Bronchial epithelial cell (primary cell): ENCODE measurements at regions not wholly inside any gene's neighbourhood (a gene's known extent, or its start where the extent isn't known, plus 50 kb on each side); places are given as distances from the start of the nearest gene placed in this dataset.
A peak's percentile ranks its signal among the peaks of the same experiment; 100 is the strongest.
"Not testable (repeated sequence)": the region's sequence is repeated elsewhere in the genome, so short reads cannot be mapped to it uniquely, and the experiment has no call there.

ENCODE experiments used
- DNase-seq: peaks from one replicate; pipeline ENCODE4 v3.0.0-alpha.2; 2010; ENCODE audit warnings: low read depth
- FAIRE-seq: peaks from 2 replicates; lab custom pipeline; 2011; peaks lifted over from hg19 to GRCh38; lab: Jason Lieb, UNC
- H3K27me3 ChIP-seq: 2 replicates; pipeline ENCODE4 v1.5.1; 2011; ENCODE audit warnings: low read length; ENCODE audit not compliant: control insufficient read depth, insufficient read depth
- H3K36me3 ChIP-seq: 2 replicates; pipeline ENCODE4 v1.5.1; 2011; ENCODE audit warnings: low read length; ENCODE audit not compliant: control insufficient read depth, insufficient read depth
- H3K4me3 ChIP-seq: 2 replicates; pipeline ENCODE4 v1.5.1; 2011; ENCODE audit warnings: mild to moderate bottlenecking, low read depth, low read length, control low read depth
- CTCF ChIP-seq: IDR thresholded peaks from 2 replicates; pipeline ENCODE4 v1.5.1; 2011; ENCODE audit warnings: mild to moderate bottlenecking, moderate library complexity, low read length, control low read depth, inconsistent platforms; ENCODE audit not compliant: insufficient read depth, severe bottlenecking

DNA sequence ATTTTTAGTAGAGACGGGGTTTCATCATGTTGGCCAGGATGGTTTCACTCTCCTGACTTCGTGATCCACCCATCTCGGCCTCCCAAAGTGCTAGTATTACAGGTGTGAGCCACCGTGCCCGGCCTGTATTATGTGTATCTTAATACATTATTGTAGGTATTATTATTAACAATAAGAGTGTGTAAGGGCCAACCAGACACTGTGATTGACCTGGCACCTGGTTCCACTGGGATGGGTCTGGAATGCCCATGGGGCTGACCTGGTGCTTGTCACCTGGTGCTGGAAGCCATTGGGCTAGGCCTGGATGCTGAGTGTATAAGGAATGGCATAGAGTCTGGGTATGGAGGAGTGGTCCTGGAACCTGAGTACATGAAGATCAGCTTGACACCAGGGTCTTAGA lies 906.9 kb upstream of the TMEFF2 start:
- Histone ChIP-seq H3K4me3 (no peak overlapping the region), H3K27me3 (no peaks in the 10 kb centered on the region), H3K36me3 (no peaks in the 10 kb centered on the region)
- DNase-seq = no peak
- FAIRE-seq = no peak
- TF ChIP-seq CTCF = no peak

- no peak for TF ChIP-seq CTCF
- H3K4me3 ChIP-seq = no peak overlapping the region
- H3K36me3 ChIP-seq = no peaks in the 10 kb centered on the region
- no peak for DNase-seq
- H3K27me3 ChIP-seq = no peaks in the 10 kb centered on the region
- no peak for FAIRE-seq
These were observed 893.3 kb upstream of the TMEFF2 start for GRCh38 chr2:193088026-193088425.

DNA sequence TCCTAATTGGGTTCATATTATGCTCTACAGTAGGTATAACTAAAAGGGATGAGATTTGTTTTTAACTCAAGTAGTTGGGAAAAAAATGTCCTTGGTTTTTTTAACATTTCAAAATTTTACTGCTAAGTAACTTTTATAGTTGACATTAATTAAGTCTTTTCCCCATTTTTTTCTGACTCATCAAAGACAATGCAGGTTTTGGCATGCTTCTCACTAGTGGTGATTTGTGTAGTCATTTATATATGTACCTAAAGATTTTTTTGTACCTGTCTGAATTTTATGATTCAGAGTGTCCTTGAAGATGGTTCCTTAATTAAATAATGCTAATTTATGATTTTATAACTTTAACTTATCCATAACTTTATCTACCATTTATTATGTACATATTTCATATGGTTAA lies 882.3 kb upstream of the TMEFF2 start:
- no peak for FAIRE-seq
- no peak overlapping the region for H3K4me3 ChIP-seq
- H3K36me3 ChIP-seq = no peaks in the 10 kb centered on the region
- DNase-seq = peak; percentile 56
- no peak for TF ChIP-seq CTCF
- H3K27me3 ChIP-seq = no peaks in the 10 kb centered on the region

GRCh38 chr2:193074933-193075332 lies 880.2 kb upstream of the TMEFF2 start:
- TF ChIP-seq CTCF = no peak
- FAIRE-seq = no peak

GRCh38 chr2:193072647-193073046 lies 877.9 kb upstream of the TMEFF2 start:
- FAIRE-seq (no peak), DNase-seq (no peak)
- H3K36me3 ChIP-seq = no peaks in the 10 kb centered on the region
- H3K27me3 ChIP-seq = no peaks in the 10 kb centered on the region
- no peak overlapping the region for H3K4me3 ChIP-seq
- TF ChIP-seq CTCF = no peak

More at GRCh38 chr2:193074933-193075332, 880.2 kb upstream of the TMEFF2 start:
- H3K27me3 ChIP-seq = no peaks in the 10 kb centered on the region
- DNase-seq = no peak
- H3K4me3 ChIP-seq = no peak overlapping the region
- no peaks in the 10 kb centered on the region for H3K36me3 ChIP-seq

DNA sequence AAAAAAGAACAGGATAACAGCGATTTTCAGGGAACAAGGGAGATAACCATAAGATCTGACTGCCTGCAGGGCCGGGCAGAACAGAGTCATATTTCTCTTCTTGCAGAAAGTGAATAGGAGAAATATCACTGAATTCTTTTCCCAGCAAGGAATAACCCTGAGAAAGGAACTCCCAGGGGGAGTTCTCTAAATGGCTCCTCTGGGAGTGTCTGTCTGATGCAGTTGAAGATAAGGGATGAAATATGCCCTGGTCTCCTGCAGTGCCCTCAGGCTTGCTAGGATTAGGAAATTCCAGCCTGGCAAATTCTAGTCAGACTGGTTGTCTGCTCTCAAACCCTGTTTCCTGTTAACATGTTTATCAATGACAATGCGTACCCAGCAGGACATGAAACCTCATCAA lies 830.8 kb upstream of the TMEFF2 start:
- not testable (repeated sequence) for H3K36me3 ChIP-seq, DNase-seq, H3K4me3 ChIP-seq, H3K27me3 ChIP-seq, FAIRE-seq
